LNCaP clone FGC (cell line): ENCODE measurements at regions not wholly inside any gene's neighbourhood (a gene's known extent, or its start where the extent isn't known, plus 50 kb on each side); places are given as distances from the start of the nearest gene placed in this dataset.

Experiments used
- DNase-seq: peaks from one replicate; pipeline ENCODE4 v3.0.0-alpha.2; 2011; ENCODE audit warnings: low read depth
- H3K4me3 ChIP-seq: 2 replicates; pipeline ENCODE4 v1.5.1; 2011; ENCODE audit warnings: mild to moderate bottlenecking, low read depth, low read length, control low read depth
- TF ChIP-seq, protein P1 (sequence below): IDR thresholded peaks from 2 replicates; pipeline ENCODE4 v1.5.1; 2012; ENCODE audit warnings: mild to moderate bottlenecking; ENCODE audit not compliant: control insufficient read depth, insufficient read depth; ENCODE audit errors: extremely low read depth

GRCh38 chr4:125765941-125766340 lies 451.2 kb downstream of the FAT4 start:
- TF ChIP-seq, protein P1, sequence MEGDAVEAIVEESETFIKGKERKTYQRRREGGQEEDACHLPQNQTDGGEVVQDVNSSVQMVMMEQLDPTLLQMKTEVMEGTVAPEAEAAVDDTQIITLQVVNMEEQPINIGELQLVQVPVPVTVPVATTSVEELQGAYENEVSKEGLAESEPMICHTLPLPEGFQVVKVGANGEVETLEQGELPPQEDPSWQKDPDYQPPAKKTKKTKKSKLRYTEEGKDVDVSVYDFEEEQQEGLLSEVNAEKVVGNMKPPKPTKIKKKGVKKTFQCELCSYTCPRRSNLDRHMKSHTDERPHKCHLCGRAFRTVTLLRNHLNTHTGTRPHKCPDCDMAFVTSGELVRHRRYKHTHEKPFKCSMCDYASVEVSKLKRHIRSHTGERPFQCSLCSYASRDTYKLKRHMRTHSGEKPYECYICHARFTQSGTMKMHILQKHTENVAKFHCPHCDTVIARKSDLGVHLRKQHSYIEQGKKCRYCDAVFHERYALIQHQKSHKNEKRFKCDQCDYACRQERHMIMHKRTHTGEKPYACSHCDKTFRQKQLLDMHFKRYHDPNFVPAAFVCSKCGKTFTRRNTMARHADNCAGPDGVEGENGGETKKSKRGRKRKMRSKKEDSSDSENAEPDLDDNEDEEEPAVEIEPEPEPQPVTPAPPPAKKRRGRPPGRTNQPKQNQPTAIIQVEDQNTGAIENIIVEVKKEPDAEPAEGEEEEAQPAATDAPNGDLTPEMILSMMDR: no peak
- no peak for DNase-seq
- no peak overlapping the region for H3K4me3 ChIP-seq

DNA sequence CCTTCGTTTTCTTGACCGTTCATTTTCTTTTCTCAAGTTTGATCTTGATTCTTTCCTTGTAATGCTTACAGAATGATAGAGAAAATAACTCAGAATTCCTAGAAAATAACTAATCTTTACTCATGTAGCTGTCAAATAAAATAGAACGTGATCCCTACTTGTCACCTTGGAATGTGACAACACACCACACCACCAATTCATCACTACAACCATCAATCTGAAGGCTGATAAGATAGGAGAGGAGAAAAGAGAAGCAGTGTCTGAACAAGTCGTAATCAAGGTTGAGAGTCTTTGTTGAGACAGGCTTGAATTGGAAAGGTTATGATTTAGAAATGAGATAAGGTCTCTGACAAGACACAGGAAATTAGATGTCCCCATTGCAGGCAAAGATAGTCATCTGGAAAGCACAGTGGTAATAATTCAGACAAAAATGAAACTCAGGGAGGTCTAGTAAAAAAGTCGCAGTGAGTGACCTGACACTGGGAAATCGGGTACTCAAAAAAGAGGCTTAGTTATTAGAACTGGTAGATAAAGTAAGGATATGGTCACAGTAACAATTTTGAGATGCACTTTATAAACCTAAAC lies 456.2 kb downstream of the FAT4 start:
- TF ChIP-seq, protein P1: no peak
- H3K4me3 ChIP-seq: no peak overlapping the region
- no peak for DNase-seq

GRCh38 chr4:125772680-125773079 lies 457.9 kb downstream of the FAT4 start:
- DNase-seq: no peak
- no peak overlapping the region for H3K4me3 ChIP-seq
- TF ChIP-seq, protein P1: no peak

DNA sequence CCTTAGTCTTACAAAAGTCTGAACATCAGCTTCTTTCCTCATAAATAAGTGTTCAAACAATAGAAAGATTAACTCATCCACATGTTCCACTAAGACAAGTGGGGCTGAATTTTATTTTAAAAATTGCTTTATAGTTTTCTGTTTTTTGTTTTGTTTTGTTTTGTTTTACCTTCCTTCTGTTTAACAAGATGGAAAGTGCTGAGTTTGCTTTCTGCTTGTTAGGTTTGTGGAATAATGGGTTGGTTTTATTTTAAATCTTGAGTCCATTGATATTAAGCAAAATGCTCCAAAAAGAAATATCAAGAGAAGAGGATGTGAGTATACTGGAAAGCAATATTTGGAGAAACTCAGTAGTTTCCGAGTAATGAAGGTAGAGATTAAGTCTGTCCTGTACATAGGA lies 458.7 kb downstream of the FAT4 start:
- TF ChIP-seq, protein P1: no peak
- no peak overlapping the region for H3K4me3 ChIP-seq
- DNase-seq: no peak

DNA sequence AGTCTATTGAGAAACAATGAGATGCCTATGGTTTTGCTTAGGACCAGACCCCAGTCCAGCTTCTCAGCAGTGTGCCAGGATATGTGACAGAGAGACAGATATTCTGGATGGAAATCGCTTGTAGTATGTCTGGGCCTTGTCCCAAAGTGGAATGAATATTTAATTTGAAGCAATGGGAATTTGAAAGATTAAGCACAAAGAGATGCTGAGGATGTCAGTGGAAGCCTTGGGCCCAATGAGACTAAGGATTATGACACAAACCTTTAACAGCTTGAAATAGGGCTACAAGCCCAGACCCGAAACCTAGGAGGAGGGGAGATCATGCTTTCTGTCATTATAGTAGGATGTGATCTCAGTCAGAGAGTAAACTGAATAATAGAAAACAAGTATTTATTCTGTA lies 459.2 kb downstream of the FAT4 start:
- DNase-seq: no peak
- H3K4me3 ChIP-seq: no peak overlapping the region
- TF ChIP-seq, protein P1: no peak

DNA sequence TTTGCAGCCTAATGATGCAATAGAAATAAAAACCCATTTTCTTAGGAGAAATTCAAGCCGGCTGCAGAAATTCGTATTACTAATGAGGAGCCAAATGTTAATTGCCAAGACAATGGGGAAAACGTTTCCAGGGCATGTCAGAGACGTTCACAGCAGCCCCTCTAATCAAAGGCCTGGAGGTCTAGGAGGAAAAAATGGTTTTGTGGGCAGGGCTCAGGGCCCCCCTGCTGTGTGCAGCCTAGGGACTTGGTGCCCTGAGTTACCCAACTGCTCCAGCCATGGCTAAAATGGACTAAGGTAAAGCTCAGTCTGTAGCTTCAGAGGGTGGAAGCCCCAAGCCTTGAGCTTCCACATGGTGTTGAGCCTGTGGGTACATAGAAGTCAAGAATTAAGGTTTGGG lies 461.4 kb downstream of the FAT4 start:
- no peak for DNase-seq
- TF ChIP-seq, protein P1: no peak
- H3K4me3 ChIP-seq: no peak overlapping the region

DNA sequence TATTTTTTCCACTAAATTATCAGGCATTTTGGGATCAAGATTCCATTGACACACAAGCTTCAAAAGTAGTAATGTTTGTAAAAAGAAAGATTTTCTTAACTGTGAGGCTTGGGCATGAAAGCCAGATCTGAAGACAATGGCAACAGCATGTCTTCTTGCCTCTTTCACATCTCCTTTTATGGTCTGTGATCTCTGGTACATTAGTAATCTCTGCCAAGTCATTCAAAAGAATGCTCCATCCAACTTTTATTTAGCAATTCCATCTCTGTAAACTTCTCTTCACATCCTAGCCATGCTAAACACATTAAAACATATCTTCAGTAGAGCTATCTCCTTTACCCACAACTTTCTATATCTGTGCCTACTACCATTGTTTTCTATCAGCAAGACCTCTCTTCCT lies 465.4 kb downstream of the FAT4 start:
- TF ChIP-seq, protein P1: no peak
- H3K4me3 ChIP-seq: no peak overlapping the region
- no peak for DNase-seq
